ENCODE measurements at regions not wholly inside any gene's neighbourhood (a gene's known extent, or its start where the extent isn't known, plus 50 kb on each side); places are given as distances from the start of the nearest gene placed in this dataset.

- Histone ChIP-seq H3K9me3 (ENCODE audit: low read depth, low read length, poor library complexity, severe bottlenecking) (no peaks in the 10 kb centered on the region), H3K4me1 (ENCODE audit: insufficient read depth, low read length, poor library complexity, severe bottlenecking) (no peaks in the 10 kb centered on the region), H3K27ac (ENCODE audit: low read depth, low read length, poor library complexity, severe bottlenecking) (no peak overlapping the region), H3K4me3 (ENCODE audit: low read depth, low read length, poor library complexity, severe bottlenecking) (no peak overlapping the region), H3K36me3 (ENCODE audit: insufficient read depth, low read length, poor library complexity, severe bottlenecking) (no peaks in the 10 kb centered on the region), H3K27me3 (replicated peaks; ENCODE audit: insufficient read depth, low read depth, low read length, poor library complexity) (no peaks in the 10 kb centered on the region)
- no peak for DNase-seq (ENCODE audit: low spot score)
- intact Hi-C loops (cut with micrococcal nuclease; ENCODE audit: unreplicated experiment), result no loop called here
- TF ChIP-seq CTCF (conservative IDR thresholded peaks at IDR 0.05; ENCODE audit: low read depth, low read length) (no peak), EZH2 (IDR thresholded peaks at IDR 0.05; ENCODE audit: borderline replicate concordance, low read depth, low read length, poor library complexity, severe bottlenecking) (no peak)
- BruUV-seq (replicated peaks), result no TSS peak
- ChIA-PET CTCF (no interaction called here), POLR2A (ENCODE audit: low non-redundant PET) (no interaction called here)
Observed at GRCh38 chr1:63064135-63064534, 258.2 kb upstream of the FOXD3 start.

- intact Hi-C loops (cut with micrococcal nuclease; ENCODE audit: unreplicated experiment), result no loop called here
- H3K36me3 ChIP-seq (ENCODE audit: insufficient read depth, low read length, poor library complexity, severe bottlenecking), result no peaks in the 10 kb centered on the region
- no peaks in the 10 kb centered on the region for H3K4me1 ChIP-seq (ENCODE audit: insufficient read depth, low read length, poor library complexity, severe bottlenecking)
- no peaks in the 10 kb centered on the region for H3K9me3 ChIP-seq (ENCODE audit: low read depth, low read length, poor library complexity, severe bottlenecking)
- ChIA-PET CTCF (no interaction called here), POLR2A (ENCODE audit: low non-redundant PET) (no interaction called here)
- BruUV-seq (replicated peaks), result no TSS peak
- no peak for DNase-seq (ENCODE audit: low spot score)
- no peak overlapping the region for H3K4me3 ChIP-seq (ENCODE audit: low read depth, low read length, poor library complexity, severe bottlenecking)
- TF ChIP-seq EZH2 (IDR thresholded peaks at IDR 0.05; ENCODE audit: borderline replicate concordance, low read depth, low read length, poor library complexity, severe bottlenecking) (no peak), CTCF (conservative IDR thresholded peaks at IDR 0.05; ENCODE audit: low read depth, low read length) (no peak)
- no peaks in the 10 kb centered on the region for H3K27me3 ChIP-seq (replicated peaks; ENCODE audit: insufficient read depth, low read depth, low read length, poor library complexity)
- H3K27ac ChIP-seq (ENCODE audit: low read depth, low read length, poor library complexity, severe bottlenecking), result no peak overlapping the region
Observed at GRCh38 chr1:63068626-63069025, 253.7 kb upstream of the FOXD3 start.

- no peaks in the 10 kb centered on the region for H3K27me3 ChIP-seq (replicated peaks; ENCODE audit: insufficient read depth, low read depth, low read length, poor library complexity)
- intact Hi-C loops (cut with micrococcal nuclease; ENCODE audit: unreplicated experiment), result no loop called here
- ChIA-PET POLR2A (ENCODE audit: low non-redundant PET) (no interaction called here), CTCF (no interaction called here)
- H3K36me3 ChIP-seq (ENCODE audit: insufficient read depth, low read length, poor library complexity, severe bottlenecking), result no peaks in the 10 kb centered on the region
- H3K9me3 ChIP-seq (ENCODE audit: low read depth, low read length, poor library complexity, severe bottlenecking), result no peaks in the 10 kb centered on the region
- TF ChIP-seq CTCF (conservative IDR thresholded peaks at IDR 0.05; ENCODE audit: low read depth, low read length) (no peak), EZH2 (IDR thresholded peaks at IDR 0.05; ENCODE audit: borderline replicate concordance, low read depth, low read length, poor library complexity, severe bottlenecking) (no peak)
- no peak for DNase-seq (ENCODE audit: low spot score)
- no peak overlapping the region for H3K27ac ChIP-seq (ENCODE audit: low read depth, low read length, poor library complexity, severe bottlenecking)
- no peak overlapping the region for H3K4me3 ChIP-seq (ENCODE audit: low read depth, low read length, poor library complexity, severe bottlenecking)
- no peaks in the 10 kb centered on the region for H3K4me1 ChIP-seq (ENCODE audit: insufficient read depth, low read length, poor library complexity, severe bottlenecking)
- BruUV-seq (replicated peaks), result no TSS peak
Observed at GRCh38 chr1:63069214-63069613, 253.2 kb upstream of the FOXD3 start.

Measured in A673 (cell line).